Suprapubic skin (tissue), 4 donors: ENCODE measurements at regions not wholly inside any gene's neighbourhood (a gene's known extent, or its start where the extent isn't known, plus 50 kb on each side); places are given as distances from the start of the nearest gene placed in this dataset.

ENCODE experiments used
- CTCF ChIP-seq, 2 donors: fragments of 200-600 bp in 1 of 2; fragments of 450-650 bp in 1 of 2; sonication (generic) in 1 of 2; IDR thresholded peaks; one replicate each; pipeline ENCODE4 v1.5.1; 2016 to 2019; ENCODE audit warnings: antibody characterized with exemption in 2 of 2, mild to moderate bottlenecking in 1 of 2, moderate library complexity in 1 of 2
- POLR2A ChIP-seq, 2 donors: fragments of 450-650 bp; IDR thresholded peaks; one replicate each; pipeline ENCODE4 v1.6.1; 2017; ENCODE audit warnings: antibody characterized with exemption in 2 of 2, mild to moderate bottlenecking in 2 of 2, moderate library complexity in 2 of 2
- POLR2AphosphoS5 ChIP-seq, 3 donors: sonication (generic); formaldehyde crosslinking; IDR thresholded peaks; one replicate each; pipeline ENCODE4 v1.6.1; 2017; ENCODE audit warnings: antibody characterized with exemption in 3 of 3

- TF ChIP-seq CTCF (IDR thresholded peaks at IDR 0.05) (no peak), POLR2AphosphoS5 (IDR thresholded peaks at IDR 0.05) (no peak), POLR2A (IDR thresholded peaks at IDR 0.05) (no peak)
Observed at GRCh38 chr11:129686269-129686668, 129.4 kb upstream of the TMEM45B start.
